A549 (cell line): ENCODE measurements at regions not wholly inside any gene's neighbourhood (a gene's known extent, or its start where the extent isn't known, plus 50 kb on each side); places are given as distances from the start of the nearest gene placed in this dataset.

Experiments
- ATAC-seq, 2 experiments: fragments of 200-7000 bp in 1 of 2; fragments of >200 bp in 1 of 2; cut with Nextera tagmentation in 1 of 2; cut with Tn5 transposase in 1 of 2; 3 replicates each; pipeline versions ENCODE4 v1.8.0 to v1.9.1; 2018 to 2020; ENCODE audit warnings: mild to moderate bottlenecking in 1 of 2, moderate library complexity in 1 of 2
- CTCF ChIA-PET: fragments of 300-600 bp; sonication (Branson Sonifier 250); formaldehyde crosslinking; extraction: SDS; loops from one replicate; lab custom pipeline; 2021; ENCODE audit warnings: antibody characterized with exemption, inconsistent platforms; lab: Yijun Ruan, JAX
- POLR2A ChIA-PET: fragments of 350-600 bp; formaldehyde crosslinking; extraction: SDS; loops from one replicate; lab custom pipeline; 2021; ENCODE audit warnings: antibody characterized with exemption, inconsistent platforms; lab: Yijun Ruan, JAX
- DNase-seq, 2 experiments: peaks; one replicate each; pipeline versions ENCODE4 v3.0.0 to v3.0.0-alpha.2; 2011 to 2016; ENCODE audit warnings: low read depth in 1 of 2, low spot score in 1 of 2
- FAIRE-seq: peaks from 2 replicates; lab custom pipeline; 2011; peaks lifted over from hg19 to GRCh38; lab: Jason Lieb, UNC
- H3K27ac ChIP-seq, 2 experiments: fragments of >200 bp; sonication (Bioruptor Twin); formaldehyde crosslinking; 3 replicates each; pipeline ENCODE4 v1.5.1; 2016 to 2017
- H3K4me1 ChIP-seq: fragments of >200 bp; sonication (Bioruptor Twin); formaldehyde crosslinking; 3 replicates; pipeline ENCODE4 v1.6.1; 2016
- H3K4me2 ChIP-seq: fragments of >200 bp; sonication (Bioruptor Twin); formaldehyde crosslinking; 3 replicates; pipeline ENCODE4 v1.6.1; 2016
- H3K4me3 ChIP-seq: fragments of >200 bp; sonication (Bioruptor Twin); formaldehyde crosslinking; 3 replicates; pipeline ENCODE4 v1.5.1; 2016
- H3K9me3 ChIP-seq: fragments of >200 bp; sonication (Bioruptor Twin); formaldehyde crosslinking; 3 replicates; pipeline ENCODE4 v1.6.1; 2016
- CEBPB ChIP-seq, 2 experiments: fragments of >200 bp in 1 of 2; sonication (Bioruptor Twin) in 1 of 2; formaldehyde crosslinking in 1 of 2; IDR thresholded peaks; 2 replicates each; pipeline ENCODE4 v1.6.1; 2012 to 2016
- FOSL2 ChIP-seq, 2 experiments: fragments of 450-650 bp in 1 of 2; fragments of >200 bp in 1 of 2; sonication (Bioruptor Twin) in 1 of 2; formaldehyde crosslinking; IDR thresholded peaks; 2 replicates each; pipeline versions ENCODE4 v1.5.0 to v1.6.1; 2016 to 2020; ENCODE audit warnings: mild to moderate bottlenecking in 1 of 2, moderate library complexity in 1 of 2
- GATA3 ChIP-seq: IDR thresholded peaks from 2 replicates; pipeline ENCODE4 v1.6.1; 2012; ENCODE audit warnings: borderline replicate concordance
- HOXB5 ChIP-seq: fragments of 250-450 bp; sonication (Bioruptor Pico); IDR thresholded peaks from 2 replicates; pipeline ENCODE4 v1.5.0; 2020; ENCODE audit warnings: mild to moderate bottlenecking, moderate library complexity
- KDM1A ChIP-seq: fragments of 200-600 bp; sonication (generic); IDR thresholded peaks from 2 replicates; pipeline ENCODE4 v1.6.1; 2016; ENCODE audit warnings: low read depth, mild to moderate bottlenecking
- MAFK ChIP-seq: fragments of 450-650 bp; IDR thresholded peaks from 2 replicates; pipeline ENCODE4 v1.6.1; 2014; ENCODE audit not compliant: partially characterized antibody
- MAZ ChIP-seq: fragments of 150-350 bp; IDR thresholded peaks from 2 replicates; pipeline ENCODE4 v1.6.1; 2014; ENCODE audit warnings: antibody characterized with exemption, low read depth, low read length, borderline replicate concordance
- MYC ChIP-seq: IDR thresholded peaks from 2 replicates; pipeline ENCODE4 v1.6.1; 2012; ENCODE audit warnings: mild to moderate bottlenecking, inconsistent platforms, low read length, improper control_type of control experiment, borderline replicate concordance
- NR3C1 ChIP-seq: fragments of >200 bp; sonication (Bioruptor Twin); formaldehyde crosslinking; IDR thresholded peaks from 3 replicates; pipeline ENCODE4 v1.6.1; 2017
- RAD21 ChIP-seq, 2 experiments: fragments of >200 bp in 1 of 2; sonication (Bioruptor Twin) in 1 of 2; formaldehyde crosslinking in 1 of 2; IDR thresholded peaks in 1 of 2; conservative IDR thresholded peaks in 1 of 2; 2 replicates in 1 of 2; 3 replicates in 1 of 2; pipeline ENCODE4 v1.6.1; 2012 to 2018; ENCODE audit warnings: inconsistent platforms in 1 of 2
- RARB ChIP-seq: fragments of 250-450 bp; sonication (Bioruptor Pico); IDR thresholded peaks from 2 replicates; pipeline ENCODE4 v1.8.0; 2021; ENCODE audit warnings: mild to moderate bottlenecking, moderate library complexity
- RCOR1 ChIP-seq: fragments of 150-350 bp; IDR thresholded peaks from 2 replicates; pipeline ENCODE4 v1.6.1; 2014; ENCODE audit warnings: antibody characterized with exemption, low read length, low read depth
- TFCP2L1 ChIP-seq: fragments of 250-450 bp; sonication (Bioruptor Pico); IDR thresholded peaks from 2 replicates; pipeline ENCODE4 v1.5.0; 2021; ENCODE audit warnings: mild to moderate bottlenecking
- WGBS: methylation state at CpG from one replicate; pipeline ENCODE4 v1.1.6; 2017; ENCODE audit errors: missing lambda C conversion rate; 5-methylcytosine and 5-hydroxymethylcytosine counted together
- small RNA-seq, 6 experiments: library from RNA; depleted of rRNA; stranded (forward); fragments of <200 nt; gene quantifications; one replicate each; pipeline ENCODE3, GENCODE V24; 2012

GRCh38 chr16:35908152-35908551, 2448.7 kb downstream of the TP53TG3F start:
- DNase-seq (no peak), FAIRE-seq (no peak), ATAC-seq (no peak)
- CTCF ChIA-PET, result interaction anchor here (1.5 kb wide), 1 partner anchor 84 kb away, joined by 4 read pairs; no protein-coding TSS in a partner anchor
- WGBS, result 20% methylated on average over 7 of the region's 7 CpGs
- Histone ChIP-seq H3K4me3 (no peak overlapping the region), H3K9me3 (peaks cover 6% of the 10 kb centered on the region; the same call in 2 of the 3 replicates), H3K4me2 (no peak overlapping the region), H3K27ac (no peak overlapping the region), H3K4me1 (no peaks in the 10 kb centered on the region)
- POLR2A ChIA-PET, result no interaction called here
- TF ChIP-seq TFCP2L1 (CRISPR knock-in tag) (no peak), MAZ (no peak), RCOR1 (no peak)

- no peak overlapping the region for H3K27ac ChIP-seq
- no peaks in the 10 kb centered on the region for H3K4me1 ChIP-seq
- 27% methylated on average over 2 of the region's 2 CpGs for WGBS
- no peak overlapping the region for H3K4me3 ChIP-seq
- ChIA-PET CTCF (interaction anchor here (1.5 kb wide), 1 partner anchor 83 kb away, joined by 4 read pairs; no protein-coding TSS in a partner anchor), POLR2A (no interaction called here)
- H3K9me3 ChIP-seq, result peaks cover 6% of the 10 kb centered on the region; the same call in 1 of the 3 replicates
- no peak overlapping the region for H3K4me2 ChIP-seq
- DNase-seq, result peak in 1 of 2 experiments; percentile 4
- no peak for FAIRE-seq
- no peak for ATAC-seq
- no peak for TF ChIP-seq MYC
- peak in 1 of 2 experiments; percentile 28; a peak in 1 of 5 replicates for TF ChIP-seq RAD21 (conservative IDR thresholded peaks at IDR 0.05 in 1 of 2, IDR thresholded peaks at IDR 0.05 in 1 of 2)
Measured at GRCh38 chr16:35908942-35909341, 2449.5 kb downstream of the TP53TG3F start.

- no peak for TF ChIP-seq RAD21 (conservative IDR thresholded peaks at IDR 0.05 in 1 of 2, IDR thresholded peaks at IDR 0.05 in 1 of 2)
- TF ChIP-seq NR3C1, result no peak
- POLR2A ChIA-PET, result no interaction called here
- WGBS, result 26% methylated on average over 6 of the region's 6 CpGs
- no peak overlapping the region for H3K27ac ChIP-seq
- ATAC-seq, result no peak
- no peak overlapping the region for H3K4me2 ChIP-seq
- FAIRE-seq, result no peak
- H3K4me1 ChIP-seq, result no peaks in the 10 kb centered on the region
- no peak overlapping the region for H3K4me3 ChIP-seq
- DNase-seq, result no peak
- peaks cover 6% of the 10 kb centered on the region; the same call in 1 of the 3 replicates for H3K9me3 ChIP-seq
- CTCF ChIA-PET, result interaction anchor here (1.5 kb wide), 1 partner anchor 83 kb away, joined by 4 read pairs; no protein-coding TSS in a partner anchor
Measured at GRCh38 chr16:35909351-35909954, 2450.0 kb downstream of the TP53TG3F start.

GRCh38 chr16:35910409-35910808, 2451.0 kb downstream of the TP53TG3F start:
- peaks cover 6% of the 10 kb centered on the region; the same call in 1 of the 3 replicates for H3K9me3 ChIP-seq
- TF ChIP-seq RARB (CRISPR knock-in tag) (no peak), KDM1A (no peak)
- TF ChIP-seq, all 56 proteins: peak for 0
- Histone ChIP-seq H3K4me1 (no peaks in the 10 kb centered on the region), H3K4me3 (no peak overlapping the region), H3K4me2 (no peak overlapping the region), H3K27ac (no peak overlapping the region)
- FAIRE-seq (no peak), DNase-seq (no peak), ATAC-seq (no peak)
- 19% methylated on average over 4 of the region's 4 CpGs for WGBS
- CTCF ChIA-PET, result no interaction called here
- POLR2A ChIA-PET, result no interaction called here

GRCh38 chr16:35911899-35912298, 2452.5 kb downstream of the TP53TG3F start:
- H3K9me3 ChIP-seq, result peaks cover 6% of the 10 kb centered on the region; the same call in 1 of the 3 replicates
- ATAC-seq (no peak), DNase-seq (no peak), FAIRE-seq (no peak)
- TF ChIP-seq FOSL2 (IDR thresholded peaks at IDR 0.05) (no peak), FOSL2 (CRISPR knock-in tag; IDR thresholded peaks at IDR 0.05) (no peak), CEBPB (IDR thresholded peaks at IDR 0.05) (no peak), NR3C1 (no peak), GATA3 (no peak)
- 14% methylated on average over 8 of the region's 8 CpGs for WGBS
- POLR2A ChIA-PET, result no interaction called here
- H3K4me2 ChIP-seq, result no peak overlapping the region
- no peaks in the 10 kb centered on the region for H3K4me1 ChIP-seq
- CTCF ChIA-PET, result no interaction called here
- H3K4me3 ChIP-seq, result no peak overlapping the region
- no peak overlapping the region for H3K27ac ChIP-seq

DNA sequence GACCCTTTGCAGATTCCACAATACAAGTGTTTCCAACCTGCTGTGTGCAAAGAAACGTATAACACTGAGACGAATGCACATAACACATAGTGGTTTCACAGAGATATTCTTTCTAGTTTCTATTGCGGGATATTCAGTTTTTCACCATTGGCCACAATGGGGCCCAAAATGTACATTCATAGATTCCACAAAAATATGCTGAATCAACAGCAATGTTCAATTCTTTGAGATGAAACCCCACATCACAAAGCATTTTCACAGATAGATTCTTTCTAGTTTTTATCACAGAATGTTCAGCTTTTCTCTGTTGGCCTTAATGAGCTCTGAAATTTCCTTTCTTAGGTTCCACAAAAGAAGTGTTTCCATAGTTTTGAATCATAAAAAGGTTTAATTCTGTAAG, 2472.3 kb downstream of the TP53TG3F start:
- H3K4me2 ChIP-seq, result no peak overlapping the region
- no peaks in the 10 kb centered on the region for H3K4me1 ChIP-seq
- H3K4me3 ChIP-seq, result no peak overlapping the region
- CTCF ChIA-PET, result no interaction called here
- 27% methylated on average over 3 of the region's 3 CpGs for WGBS
- TF ChIP-seq HOXB5 (CRISPR knock-in tag), result no peak
- TF ChIP-seq MAFK, result peak; percentile 40
- no peak for DNase-seq
- FAIRE-seq, result no peak
- ATAC-seq, result no peak
- POLR2A ChIA-PET, result no interaction called here
- H3K27ac ChIP-seq, result no peak overlapping the region
- peaks cover 4% of the 10 kb centered on the region; the same call in 1 of the 3 replicates for H3K9me3 ChIP-seq

Small RNA genes lying in the stretch of these regions (small RNA-seq; reads per million reads assigned to genes)
- gene AC106785.1, result 0 reads per million in 6 experiments
- 0 reads per million in 6 experiments for gene RNA5SP406
- gene RNA5SP407, result 0 reads per million in 6 experiments
- gene RNA5SP408, result 0 reads per million in 6 experiments
- gene RNA5SP409, result 0 reads per million in 6 experiments
- gene RNA5SP410, result 0 reads per million in 6 experiments
- gene RNA5SP411, result 0 reads per million in 6 experiments
- 0 reads per million in 6 experiments for gene RNA5SP412
- gene RNA5SP413, result 0 reads per million in 6 experiments
- gene RNA5SP414, result 0 reads per million in 6 experiments
- 0 reads per million in 6 experiments for gene RNA5SP415
- 0 reads per million in 6 experiments for gene RNA5SP416
- gene RNA5SP417, result 0 reads per million in 6 experiments
- 0 reads per million in 6 experiments for gene RNA5SP418
- gene RNA5SP419, result 0 reads per million in 6 experiments
- 0 reads per million in 6 experiments for gene RNA5SP420
- 0 to 3.9 (median 0) reads per million in 6 experiments for gene RNA5SP421
- 0 reads per million in 6 experiments for gene RNA5SP422
- gene RNA5SP423, result 0 reads per million in 6 experiments
